ENCODE measurements at regions not wholly inside any gene's neighbourhood (a gene's known extent, or its start where the extent isn't known, plus 50 kb on each side); places are given as distances from the start of the nearest gene placed in this dataset.

DNA sequence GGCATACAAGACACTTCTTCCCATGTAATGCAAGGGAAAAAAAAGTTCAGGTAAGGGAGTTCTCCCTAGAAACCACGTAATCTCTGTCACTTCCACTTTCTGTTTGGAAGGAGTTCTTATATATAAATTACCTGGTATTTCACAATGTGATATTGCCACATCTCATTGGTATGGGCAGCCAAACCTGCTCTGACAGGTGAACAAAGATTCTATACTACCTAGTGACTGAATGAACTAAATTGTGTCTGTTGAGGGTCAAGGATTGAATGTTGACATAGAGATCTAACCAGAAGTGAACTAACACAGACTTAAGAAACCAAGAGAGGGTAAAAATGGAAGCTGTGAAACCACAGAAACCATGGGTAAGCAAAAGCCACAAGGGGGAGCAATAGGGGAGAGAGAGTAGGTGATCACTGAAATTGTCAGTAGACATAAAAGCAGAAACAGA lies 161.3 kb downstream of the RPL10L start:
- Mint-ChIP-seq H3K9me3 (peaks cover 5 to 67% (median 21%) of the 10 kb centered on the region in 6 donors), H3K27me3 (ENCODE audit: low read depth in 3 of 3) (no peaks in the 10 kb centered on the region), H3K36me3 (no peaks in the 10 kb centered on the region), H3K4me3 (peak overlapping the region in 3 of 5 donors; percentile 10 to 35 (median 10)), H3K4me1 (no peaks in the 10 kb centered on the region), H3K27ac (no peak overlapping the region)
- peak in 1 of 3 donors; percentile 4 for DNase-seq

DNA sequence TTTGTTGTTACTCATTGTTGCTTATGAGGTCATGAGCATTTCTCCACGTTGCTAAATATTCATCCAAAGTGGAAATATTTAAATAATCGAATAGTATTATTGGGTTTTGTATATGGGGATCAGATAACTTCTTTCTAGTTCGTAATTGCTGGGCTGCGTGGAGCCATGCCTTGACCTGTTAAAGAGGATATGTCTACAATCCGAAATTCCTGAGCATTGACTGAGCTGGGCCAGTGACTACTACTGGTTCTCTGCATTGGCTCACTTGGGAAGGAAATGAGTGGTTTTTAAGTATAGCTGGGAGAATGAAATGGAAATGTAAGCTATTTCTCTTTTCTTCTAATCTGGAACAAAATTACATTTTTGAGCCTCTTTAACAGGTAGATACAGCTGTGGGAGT lies 163.2 kb downstream of the RPL10L start:
- Mint-ChIP-seq H3K4me1 (no peaks in the 10 kb centered on the region), H3K27me3 (ENCODE audit: low read depth in 3 of 3) (no peaks in the 10 kb centered on the region), H3K36me3 (no peaks in the 10 kb centered on the region), H3K27ac (no peak overlapping the region), H3K4me3 (no peak overlapping the region), H3K9me3 (peaks cover 0 to 51% (median 16%) of the 10 kb centered on the region in 6 donors)
- no peak for DNase-seq

DNA sequence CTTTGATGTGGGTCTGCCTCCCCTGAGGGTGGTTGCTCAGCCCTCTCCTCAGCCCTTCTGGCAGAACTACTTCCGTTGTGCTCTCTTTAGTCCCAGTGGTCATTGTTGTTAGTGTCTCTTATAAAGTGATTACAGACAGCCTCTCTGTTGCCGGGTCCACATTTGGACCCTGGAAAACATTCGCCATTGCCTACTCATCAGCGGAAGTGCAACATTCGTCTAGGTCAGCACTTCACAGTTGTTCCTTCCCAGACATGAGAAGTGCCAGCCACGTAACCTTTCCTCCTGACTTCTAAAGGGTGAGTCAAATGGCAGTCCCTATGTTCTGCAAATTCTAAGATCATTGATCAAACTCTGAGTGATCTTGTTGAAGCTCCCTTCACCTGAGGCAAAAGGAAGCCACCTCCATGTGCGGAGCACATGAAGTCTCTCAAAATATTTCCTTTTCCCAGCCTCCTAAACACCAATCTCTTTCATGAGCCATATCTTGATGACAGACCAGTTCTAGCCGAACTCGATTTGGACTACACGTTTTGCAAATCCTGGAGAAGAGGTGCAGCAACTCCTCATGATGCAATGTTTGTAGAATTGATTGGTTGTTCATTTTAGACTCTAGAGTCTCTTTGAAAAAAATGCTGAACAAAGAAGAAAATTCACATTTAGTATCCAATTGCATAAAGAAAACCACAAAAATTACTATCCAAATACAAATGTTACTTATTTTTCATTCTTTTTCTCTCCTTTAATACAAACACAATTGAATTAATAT lies 163.8 kb downstream of the RPL10L start:
- H3K36me3 Mint-ChIP-seq: no peaks in the 10 kb centered on the region
- H3K27ac Mint-ChIP-seq: no peak overlapping the region
- H3K4me1 Mint-ChIP-seq: no peaks in the 10 kb centered on the region
- DNase-seq: no peak
- peaks cover 0 to 51% (median 15%) of the 10 kb centered on the region in 6 donors for H3K9me3 Mint-ChIP-seq
- H3K4me3 Mint-ChIP-seq: no peak overlapping the region
- H3K27me3 Mint-ChIP-seq (ENCODE audit: low read depth in 3 of 3): no peaks in the 10 kb centered on the region

DNA sequence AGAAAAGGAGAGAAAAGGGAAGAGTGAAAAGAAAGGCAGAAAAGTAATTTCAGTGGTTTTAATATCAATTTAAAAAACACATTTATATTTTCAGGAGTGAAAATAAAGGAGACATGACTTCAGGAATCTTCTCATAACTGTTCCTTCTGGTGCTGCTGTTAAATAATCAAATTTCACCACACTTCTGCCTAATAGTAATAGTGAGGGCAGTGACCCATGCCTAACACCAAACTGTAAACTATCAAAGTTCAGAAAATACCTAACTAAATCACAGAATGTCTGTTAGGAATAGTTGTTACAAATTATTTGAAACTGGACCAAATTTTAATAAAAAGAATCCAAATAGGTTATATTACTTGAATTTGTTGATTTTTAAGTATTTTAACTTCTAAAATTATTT lies 169.4 kb downstream of the RPL10L start:
- H3K4me1 Mint-ChIP-seq: no peaks in the 10 kb centered on the region
- peaks cover 0 to 1% (median 0%) of the 10 kb centered on the region in 3 donors for H3K27me3 Mint-ChIP-seq (ENCODE audit: low read depth in 3 of 3)
- no peak for DNase-seq
- H3K9me3 Mint-ChIP-seq: peaks cover 4 to 52% (median 10%) of the 10 kb centered on the region in 6 donors
- H3K4me3 Mint-ChIP-seq: no peak overlapping the region
- H3K36me3 Mint-ChIP-seq: no peaks in the 10 kb centered on the region
- no peak overlapping the region for H3K27ac Mint-ChIP-seq

DNA sequence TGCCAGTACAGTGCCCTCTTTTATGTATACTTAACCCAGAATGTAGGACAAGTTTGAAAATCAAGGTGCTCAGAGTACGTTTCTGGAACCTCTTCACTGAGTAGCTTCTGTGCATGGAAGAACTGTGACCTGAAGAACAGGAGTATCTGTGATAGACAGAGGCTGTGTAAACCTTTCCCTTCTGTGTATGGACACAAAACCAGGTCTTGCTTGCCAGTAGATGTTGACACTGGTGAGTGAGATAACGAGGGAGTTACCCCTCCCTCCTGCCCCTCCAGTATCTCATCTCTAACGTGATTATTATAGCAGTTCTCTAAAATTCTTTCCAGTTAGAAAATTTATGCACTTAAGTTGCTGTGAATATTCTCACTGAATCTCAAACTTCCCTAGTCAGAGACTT lies 170.8 kb downstream of the RPL10L start:
- Mint-ChIP-seq H3K4me3 (no peak overlapping the region), H3K27me3 (ENCODE audit: low read depth in 3 of 3) (peaks cover 0 to 1% (median 0%) of the 10 kb centered on the region in 3 donors), H3K9me3 (peaks cover 4 to 46% (median 12%) of the 10 kb centered on the region in 6 donors), H3K27ac (no peak overlapping the region), H3K36me3 (no peaks in the 10 kb centered on the region), H3K4me1 (no peaks in the 10 kb centered on the region)
- no peak for DNase-seq

DNA sequence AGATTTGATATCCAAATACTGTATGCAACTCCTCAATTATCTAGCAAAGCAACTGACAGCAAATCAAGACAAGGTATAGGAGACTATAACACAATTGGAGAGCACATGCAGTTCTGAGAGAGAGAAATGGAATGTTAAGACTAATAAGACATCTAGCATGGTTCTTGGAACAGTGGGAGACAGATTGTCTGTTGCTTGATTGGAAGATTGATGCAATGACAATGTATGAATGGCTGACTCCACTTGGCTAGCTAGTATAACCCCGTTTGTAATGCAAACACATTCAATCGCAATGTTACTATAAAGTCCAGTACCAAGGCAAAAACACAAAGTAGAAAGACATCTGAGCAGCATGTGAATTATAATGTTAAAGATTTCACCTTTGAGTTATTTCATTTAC lies 179.3 kb downstream of the RPL10L start:
- DNase-seq: no peak
- peaks cover 0 to 31% (median 13%) of the 10 kb centered on the region in 6 donors for H3K9me3 Mint-ChIP-seq

DNA sequence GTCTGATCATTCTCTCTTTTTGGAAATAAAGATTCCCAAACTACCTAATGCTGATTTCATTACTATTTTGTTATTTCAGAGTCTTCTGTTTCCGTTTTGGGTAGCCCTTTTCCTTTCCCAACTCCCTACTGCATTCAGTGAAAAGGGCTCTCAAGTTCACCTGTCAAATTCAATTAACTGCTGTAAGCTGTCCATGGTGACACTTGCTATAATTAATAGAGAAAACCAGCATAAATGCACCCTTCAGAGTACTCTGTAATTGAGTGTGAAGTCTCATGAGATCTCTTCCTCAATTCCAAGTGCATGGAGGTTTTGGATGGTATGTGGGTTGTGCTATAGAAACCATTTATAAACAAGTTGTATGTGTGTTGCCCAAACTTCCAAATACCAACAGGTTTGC lies 187.2 kb downstream of the RPL10L start:
- no peak overlapping the region for H3K4me3 Mint-ChIP-seq
- H3K27me3 Mint-ChIP-seq (ENCODE audit: low read depth in 3 of 3): no peaks in the 10 kb centered on the region
- H3K9me3 Mint-ChIP-seq: peaks cover 5 to 42% (median 20%) of the 10 kb centered on the region in 6 donors
- H3K27ac Mint-ChIP-seq: no peak overlapping the region
- no peak for DNase-seq
- H3K4me1 Mint-ChIP-seq: no peaks in the 10 kb centered on the region
- peaks cover 0 to 4% (median 0%) of the 10 kb centered on the region in 3 donors for H3K36me3 Mint-ChIP-seq

More for the DNA sequence above, 179.3 kb downstream of the RPL10L start:
- no peak overlapping the region for H3K4me3 Mint-ChIP-seq
- H3K27ac Mint-ChIP-seq: no peak overlapping the region
- no peaks in the 10 kb centered on the region for H3K4me1 Mint-ChIP-seq
- H3K36me3 Mint-ChIP-seq: no peaks in the 10 kb centered on the region
- H3K27me3 Mint-ChIP-seq (ENCODE audit: low read depth in 3 of 3): no peaks in the 10 kb centered on the region

DNA sequence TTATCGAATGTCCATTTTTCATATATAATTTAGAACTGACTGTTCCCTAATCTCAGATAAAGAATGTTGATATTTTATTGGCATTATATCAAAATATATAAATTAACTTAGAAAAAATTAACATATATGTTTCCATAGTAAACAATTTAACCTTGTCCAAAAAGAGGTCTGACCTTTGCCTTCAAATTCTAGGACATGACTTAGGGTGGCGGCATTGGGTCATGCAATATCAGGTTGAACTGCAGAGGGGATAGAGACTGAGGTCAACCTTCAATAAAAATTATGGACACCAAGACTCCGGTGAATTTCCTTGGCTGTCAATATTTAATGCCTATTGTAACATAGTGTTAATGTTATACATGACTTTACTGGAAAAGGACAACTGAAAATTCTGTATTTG lies 199.8 kb downstream of the RPL10L start:
- H3K9me3 Mint-ChIP-seq: peaks cover 2 to 26% (median 13%) of the 10 kb centered on the region in 6 donors
- no peak for DNase-seq
- H3K4me3 Mint-ChIP-seq: no peak overlapping the region
- no peaks in the 10 kb centered on the region for H3K36me3 Mint-ChIP-seq
- no peaks in the 10 kb centered on the region for H3K27me3 Mint-ChIP-seq (ENCODE audit: low read depth in 3 of 3)
- H3K4me1 Mint-ChIP-seq: no peaks in the 10 kb centered on the region
- no peak overlapping the region for H3K27ac Mint-ChIP-seq

DNA sequence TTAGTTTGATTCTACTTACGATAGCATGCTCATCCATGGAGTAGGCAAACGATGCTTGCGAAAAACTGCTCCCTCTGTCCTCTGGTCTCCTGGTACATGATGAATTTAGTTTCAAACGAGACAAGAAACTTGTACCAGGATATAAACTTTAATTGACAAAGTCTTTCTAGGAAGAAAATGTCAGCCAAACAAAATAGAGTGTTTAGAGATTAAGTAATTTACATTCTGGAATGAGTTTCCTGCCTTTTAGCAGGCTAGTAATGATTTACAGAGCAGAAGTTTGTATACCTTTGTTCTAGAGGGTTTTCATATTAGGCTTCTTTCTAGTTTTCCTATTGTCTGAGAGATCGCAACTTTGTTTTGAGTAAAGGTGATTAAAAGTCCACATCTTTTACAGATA lies 206.9 kb downstream of the RPL10L start:
- Mint-ChIP-seq H3K9me3 (peaks cover 12 to 67% (median 29%) of the 10 kb centered on the region in 6 donors), H3K27me3 (ENCODE audit: low read depth in 3 of 3) (no peaks in the 10 kb centered on the region)

DNA sequence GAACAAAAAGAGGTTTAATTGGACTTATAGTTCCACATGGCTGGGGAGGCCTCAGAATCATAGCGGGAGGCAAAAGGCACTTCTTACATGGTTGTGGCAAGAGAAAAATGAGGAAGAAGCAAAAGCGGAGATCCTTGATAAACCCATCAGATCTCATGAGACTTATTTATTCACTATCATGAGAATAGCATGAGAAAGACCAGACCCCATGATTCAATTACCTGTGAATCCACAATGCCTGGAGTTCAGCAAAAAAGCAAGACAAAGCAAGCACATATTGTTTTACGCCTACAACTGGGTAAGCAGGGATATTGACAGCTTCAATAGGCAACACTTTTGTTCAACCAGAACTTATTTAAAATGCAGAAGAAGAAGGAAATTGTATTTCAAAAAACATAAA lies 218.2 kb downstream of the RPL10L start:
- Mint-ChIP-seq H3K36me3 (peaks cover 0 to 4% (median 0%) of the 10 kb centered on the region in 3 donors), H3K4me1 (no peaks in the 10 kb centered on the region), H3K27me3 (ENCODE audit: low read depth in 3 of 3) (peaks cover 0 to 3% (median 0%) of the 10 kb centered on the region in 3 donors), H3K27ac (no peak overlapping the region), H3K9me3 (peaks cover 16 to 64% (median 29%) of the 10 kb centered on the region in 6 donors), H3K4me3 (no peak overlapping the region)
- DNase-seq: no peak

More for the DNA sequence above, 206.9 kb downstream of the RPL10L start:
- peaks cover 0 to 1% (median 0%) of the 10 kb centered on the region in 3 donors for H3K36me3 Mint-ChIP-seq
- DNase-seq: no peak
- no peak overlapping the region for H3K27ac Mint-ChIP-seq
- H3K4me1 Mint-ChIP-seq: no peaks in the 10 kb centered on the region
- H3K4me3 Mint-ChIP-seq: no peak overlapping the region

DNA sequence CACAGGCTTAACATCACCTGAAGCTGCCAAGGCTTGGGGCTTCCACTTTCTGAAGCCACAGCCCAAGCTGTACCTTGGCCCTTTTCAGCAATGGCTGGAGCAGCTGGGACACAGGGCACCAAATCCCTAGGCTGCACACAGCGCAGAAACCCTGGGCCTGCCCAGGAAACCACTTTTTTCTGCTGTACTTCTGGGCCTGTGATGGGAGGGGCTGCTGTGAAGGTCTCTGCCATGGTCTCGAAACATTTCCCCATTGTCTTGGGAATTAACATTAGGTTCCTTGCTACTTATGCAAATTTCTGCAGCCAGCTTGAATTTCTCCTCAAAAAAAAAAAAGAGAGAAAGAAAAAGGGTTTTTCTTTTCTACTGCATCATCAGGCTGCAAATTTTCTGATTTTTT lies 219.1 kb downstream of the RPL10L start:
- Mint-ChIP-seq H3K36me3 (no peaks in the 10 kb centered on the region), H3K9me3 (peaks cover 16 to 59% (median 25%) of the 10 kb centered on the region in 6 donors), H3K4me1 (no peaks in the 10 kb centered on the region), H3K27ac (no peak overlapping the region), H3K27me3 (ENCODE audit: low read depth in 3 of 3) (peaks cover 0 to 3% (median 0%) of the 10 kb centered on the region in 3 donors), H3K4me3 (no peak overlapping the region)
- DNase-seq: no peak

DNA sequence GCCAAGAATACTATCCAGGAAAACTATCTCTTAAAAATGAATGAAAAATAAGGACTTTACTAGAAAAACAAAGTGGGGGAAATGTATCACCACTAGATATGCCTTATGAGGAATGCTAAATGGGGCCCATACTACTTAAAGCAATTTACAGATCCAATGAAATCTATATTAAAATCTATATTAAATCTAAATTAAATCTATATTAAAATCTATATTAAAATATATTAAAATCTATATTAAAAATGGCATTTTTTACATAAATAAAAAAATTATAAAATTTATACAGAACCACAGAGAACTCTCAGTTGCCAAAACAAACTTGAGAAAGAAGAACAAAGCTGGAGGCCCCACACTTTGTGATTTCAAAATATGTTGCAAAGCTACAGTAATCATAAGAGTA lies 234.5 kb downstream of the RPL10L start:
- Mint-ChIP-seq H3K4me1 (no peaks in the 10 kb centered on the region), H3K27ac (no peak overlapping the region), H3K9me3 (peaks cover 5 to 60% (median 24%) of the 10 kb centered on the region in 6 donors), H3K4me3 (no peak overlapping the region), H3K27me3 (ENCODE audit: low read depth in 3 of 3) (peaks cover 0 to 2% (median 0%) of the 10 kb centered on the region in 3 donors), H3K36me3 (peaks cover 0 to 5% (median 4%) of the 10 kb centered on the region in 3 donors)
- DNase-seq: no peak

DNA sequence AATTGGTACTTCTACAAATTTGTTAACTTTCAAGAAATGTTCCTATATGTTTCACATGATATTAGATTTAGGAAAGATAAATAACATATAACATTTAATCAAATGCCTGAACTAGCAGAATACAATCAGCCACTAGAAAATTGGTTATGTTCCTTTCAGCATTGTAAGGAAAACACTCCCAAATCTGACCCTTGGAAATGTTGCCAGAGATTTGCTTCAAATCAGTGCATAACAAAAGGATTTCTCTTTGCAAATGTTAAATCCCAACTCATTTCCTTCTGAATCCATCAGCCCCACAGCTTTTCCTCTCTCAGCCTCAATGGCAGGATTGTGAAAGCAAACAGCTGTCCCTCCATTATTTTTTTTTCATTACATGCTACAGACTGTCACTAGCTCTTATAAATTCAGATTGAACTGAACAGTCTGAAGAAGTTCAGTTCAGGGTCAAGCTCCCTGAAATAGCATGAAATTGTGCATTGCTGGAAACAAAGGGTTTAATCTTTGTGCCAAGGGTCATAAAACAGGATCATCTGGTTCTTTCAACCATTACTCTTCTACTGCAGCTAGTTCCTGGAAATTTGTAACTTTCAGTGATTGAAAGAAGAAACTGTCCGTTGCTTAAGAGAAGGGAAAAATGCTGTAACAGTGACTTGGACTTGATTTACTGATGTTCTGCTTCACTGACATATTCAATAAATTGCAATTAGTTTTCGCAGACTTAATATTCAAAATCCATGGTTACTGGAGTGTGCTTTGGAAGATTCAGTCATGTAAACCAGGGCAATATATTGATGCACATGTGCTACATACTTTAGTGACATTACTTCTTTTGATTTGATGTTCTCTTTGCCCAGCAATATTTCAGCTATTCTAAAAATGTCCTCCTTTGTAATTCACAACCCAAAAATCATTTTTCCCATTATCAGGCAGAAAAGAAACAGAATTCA lies 246.4 kb downstream of the RPL10L start:
- no peak overlapping the region for H3K4me3 Mint-ChIP-seq
- DNase-seq: no peak
- no peaks in the 10 kb centered on the region for H3K4me1 Mint-ChIP-seq
- no peak overlapping the region for H3K27ac Mint-ChIP-seq
- no peaks in the 10 kb centered on the region for H3K36me3 Mint-ChIP-seq
- peaks cover 4 to 22% (median 7%) of the 10 kb centered on the region in 6 donors for H3K9me3 Mint-ChIP-seq
- H3K27me3 Mint-ChIP-seq (ENCODE audit: low read depth in 3 of 3): no peaks in the 10 kb centered on the region

Measured in immature natural killer cell (primary cell).